HCEC 1CT (cell line): ENCODE measurements at regions not wholly inside any gene's neighbourhood (a gene's known extent, or its start where the extent isn't known, plus 50 kb on each side); places are given as distances from the start of the nearest gene placed in this dataset.
A peak's percentile ranks its signal among the peaks of the same experiment; 100 is the strongest.
"Not testable (repeated sequence)": the region's sequence is repeated elsewhere in the genome, so short reads cannot be mapped to it uniquely, and the experiment has no call there.

Experiments
- DNase-seq: peaks from one replicate; pipeline ENCODE4 v3.0.0-alpha.2; 2017

DNA sequence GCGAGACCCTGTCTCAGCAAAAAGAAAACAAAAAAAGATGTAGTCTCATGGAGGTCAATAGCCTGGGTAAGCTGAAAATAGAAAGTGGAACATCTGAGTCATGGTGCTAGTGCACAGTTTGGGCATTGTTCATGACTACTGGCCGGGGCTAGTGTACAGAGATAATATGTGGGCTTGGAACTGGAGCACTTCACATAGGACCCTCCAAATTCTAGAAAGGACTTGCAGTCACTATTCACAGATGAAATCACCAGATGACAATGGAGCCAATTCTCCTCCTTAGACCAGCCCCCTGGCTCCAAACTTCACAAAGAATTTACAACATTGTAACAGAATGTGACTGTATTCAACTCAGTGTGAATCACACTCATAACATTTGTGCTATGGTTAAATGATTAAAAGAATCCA is 367.8 kb upstream of the SLC7A11 start:
- DNase-seq, result peak; percentile 37

GRCh38 chr4:138604556-138604955 is 362.4 kb upstream of the SLC7A11 start:
- DNase-seq, result no peak

DNA sequence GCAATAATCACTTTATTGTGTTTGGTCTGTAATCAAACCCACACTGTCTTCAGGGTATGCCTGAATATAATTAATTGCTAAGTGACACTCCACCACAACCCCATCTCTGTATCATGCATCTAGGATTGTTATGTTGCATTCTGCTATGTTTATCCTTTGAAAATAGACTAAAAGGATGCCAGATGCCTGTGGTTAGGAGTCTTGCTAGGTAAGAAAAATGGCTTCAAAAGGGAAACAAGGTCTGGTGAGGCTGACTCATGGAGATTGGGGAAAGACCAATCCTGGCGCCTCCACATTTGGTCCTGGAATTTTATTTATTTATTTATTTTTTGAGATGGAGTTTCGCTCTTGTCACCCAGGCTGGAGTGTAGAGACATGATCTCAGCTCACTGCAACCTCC is 360.5 kb upstream of the SLC7A11 start:
- no peak for DNase-seq

- DNase-seq, result no peak
Observed at GRCh38 chr4:138599965-138600364, 357.8 kb upstream of the SLC7A11 start.

GRCh38 chr4:138598226-138598625 is 356.1 kb upstream of the SLC7A11 start:
- no peak for DNase-seq

- DNase-seq, result no peak
Observed at GRCh38 chr4:138596896-138597295, 354.7 kb upstream of the SLC7A11 start.

DNA sequence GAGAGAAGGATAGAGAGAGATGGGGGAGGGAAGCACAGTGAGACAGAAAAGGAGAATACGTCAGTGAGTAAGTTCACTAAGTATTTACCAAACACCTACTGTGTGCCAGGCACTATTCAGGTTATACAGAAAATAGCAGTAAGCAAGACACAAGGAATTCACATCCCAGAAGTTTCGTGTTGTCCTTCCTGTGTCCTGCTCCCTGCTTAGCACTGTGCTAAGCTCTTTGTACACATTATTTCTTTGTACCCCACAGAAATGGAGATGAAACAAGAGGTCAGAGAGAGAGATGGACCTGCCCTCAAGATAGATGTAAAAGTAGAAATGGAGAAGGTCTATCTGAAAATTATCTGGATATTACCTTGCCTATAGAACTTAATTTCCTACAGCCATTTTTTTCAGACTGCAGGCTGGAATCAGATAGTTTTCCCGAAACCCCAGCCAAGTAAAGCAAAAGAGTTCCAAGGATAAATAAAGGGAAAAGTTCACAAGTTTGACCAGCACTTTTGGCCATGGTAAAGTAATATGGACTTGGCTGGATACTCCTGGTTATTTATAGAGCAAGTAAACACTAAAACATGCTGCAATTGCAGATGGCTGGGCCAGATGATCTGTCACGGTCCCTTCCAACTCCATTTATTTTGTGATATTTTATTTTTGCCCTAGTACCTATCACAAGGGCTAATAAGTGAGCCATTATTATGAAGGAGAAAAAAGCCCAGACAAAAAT is 353.7 kb upstream of the SLC7A11 start:
- no peak for DNase-seq

- DNase-seq, result no peak
Observed at GRCh38 chr4:138595171-138595570, 353.0 kb upstream of the SLC7A11 start.

- DNase-seq, result no peak
Observed at GRCh38 chr4:138592796-138593195, 350.6 kb upstream of the SLC7A11 start.

- no peak for DNase-seq
Observed at GRCh38 chr4:138591808-138592207, 349.7 kb upstream of the SLC7A11 start.

DNA sequence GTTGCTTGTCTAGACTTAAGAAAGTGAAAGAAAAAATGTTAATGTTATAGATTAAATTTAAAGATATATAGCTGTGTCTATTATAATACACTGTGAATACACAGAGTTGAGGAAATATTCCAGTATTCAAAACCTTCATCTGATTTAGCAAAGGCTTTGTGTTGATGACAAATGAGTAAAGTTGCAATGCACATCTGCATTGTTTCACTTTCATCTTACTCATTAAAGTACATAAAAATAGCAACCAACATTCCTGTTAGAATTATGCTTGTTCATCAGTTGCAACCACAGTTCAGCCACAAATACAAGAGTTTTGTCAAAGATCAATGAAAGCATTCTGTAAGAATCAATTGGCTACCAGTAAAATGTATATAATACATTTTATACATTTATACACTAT is 346.4 kb upstream of the SLC7A11 start:
- no peak for DNase-seq

- no peak for DNase-seq
Observed at GRCh38 chr4:138579146-138579545, 337.0 kb upstream of the SLC7A11 start.

GRCh38 chr4:138577826-138578225 is 335.7 kb upstream of the SLC7A11 start:
- DNase-seq, result not testable (repeated sequence)

GRCh38 chr4:138577145-138577544 is 335.0 kb upstream of the SLC7A11 start:
- no peak for DNase-seq

DNA sequence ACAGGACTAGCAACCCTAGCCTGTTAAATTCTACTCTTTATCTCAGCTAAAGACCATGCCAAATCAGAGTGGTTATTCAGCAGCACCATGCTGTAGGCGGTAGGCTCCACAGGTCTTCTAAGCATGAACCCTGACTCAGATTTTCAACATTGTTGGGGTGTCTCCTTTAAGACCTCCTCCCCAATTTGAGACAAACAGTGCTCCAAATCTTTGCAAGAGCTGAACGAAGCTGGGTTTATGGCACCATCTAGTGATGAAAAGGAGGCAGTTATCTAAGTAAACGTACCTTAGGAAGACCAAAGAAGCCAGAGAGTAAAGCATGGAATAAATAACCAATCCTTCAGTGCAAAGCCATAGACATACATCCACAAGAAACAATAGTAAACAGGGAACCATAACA is 334.5 kb upstream of the SLC7A11 start:
- peak; percentile 9 for DNase-seq

GRCh38 chr4:138573246-138573645 is 331.1 kb upstream of the SLC7A11 start:
- DNase-seq, result no peak

- no peak for DNase-seq
Observed at GRCh38 chr4:138572007-138572406, 329.9 kb upstream of the SLC7A11 start.

DNA sequence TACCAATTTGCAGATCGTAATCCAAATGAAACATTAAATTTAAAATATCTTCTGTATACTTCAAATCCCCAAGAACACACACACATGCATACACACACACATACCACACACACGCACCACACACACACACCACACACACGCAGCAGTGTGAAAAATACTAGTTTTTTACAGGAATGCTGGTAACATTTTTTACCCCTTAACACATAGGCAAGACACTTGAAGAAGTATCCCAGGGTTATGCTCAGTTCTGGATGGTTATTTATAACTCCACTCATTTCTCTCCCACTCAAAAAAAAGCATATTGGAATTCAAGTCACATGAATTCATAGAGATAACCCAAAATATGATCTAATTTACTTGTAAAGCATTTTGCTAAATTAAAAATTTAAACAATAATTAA is 325.5 kb upstream of the SLC7A11 start:
- DNase-seq, result no peak

GRCh38 chr4:138565576-138565975 is 323.4 kb upstream of the SLC7A11 start:
- no peak for DNase-seq

GRCh38 chr4:138562544-138562991 is 320.4 kb upstream of the SLC7A11 start:
- no peak for DNase-seq

GRCh38 chr4:138561906-138562305 is 319.8 kb upstream of the SLC7A11 start:
- DNase-seq, result no peak

GRCh38 chr4:138561276-138561880 is 319.2 kb upstream of the SLC7A11 start:
- DNase-seq, result no peak

- no peak for DNase-seq
Observed at GRCh38 chr4:138560448-138560847, 318.3 kb upstream of the SLC7A11 start.

DNA sequence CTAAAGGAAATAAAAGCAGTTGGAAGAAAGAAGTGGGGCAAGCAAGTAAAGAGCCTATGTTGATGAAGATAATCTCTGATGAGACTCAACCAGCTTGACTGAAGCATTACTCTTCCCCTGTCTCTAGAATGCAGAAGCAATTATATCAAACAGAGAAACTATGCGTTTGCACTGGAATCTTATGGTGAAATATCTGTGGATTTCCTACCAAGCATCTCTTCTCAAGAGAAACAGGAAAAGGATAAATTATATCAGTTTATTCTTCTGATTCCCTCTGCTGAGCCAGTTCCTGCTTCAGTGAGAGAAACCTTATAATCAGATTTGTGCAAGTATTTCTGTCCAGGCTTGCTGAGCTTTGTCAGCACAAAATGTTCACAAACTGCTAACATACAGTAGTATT is 316.7 kb upstream of the SLC7A11 start:
- no peak for DNase-seq

DNA sequence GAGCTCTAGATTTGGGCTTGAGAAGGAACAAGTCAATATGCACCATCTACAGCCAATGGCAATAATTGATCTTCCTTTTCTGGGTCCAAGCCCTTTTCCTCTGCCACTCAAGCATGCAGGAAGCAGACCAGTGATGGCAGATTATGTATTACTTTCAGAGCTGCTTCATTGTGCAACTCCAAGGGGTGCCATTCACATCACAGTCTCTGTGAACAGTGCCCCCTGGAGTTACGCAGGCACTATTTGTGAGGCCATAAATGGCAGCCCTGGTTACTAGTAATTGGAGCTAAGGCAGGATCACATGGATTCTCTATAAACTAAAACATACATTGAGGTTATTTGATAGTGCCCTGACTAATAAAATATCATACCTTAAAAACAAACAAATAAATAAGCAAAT is 313.4 kb upstream of the SLC7A11 start:
- DNase-seq, result peak; percentile 9
